ENCODE measurements at regions not wholly inside any gene's neighbourhood (a gene's known extent, or its start where the extent isn't known, plus 50 kb on each side); places are given as distances from the start of the nearest gene placed in this dataset.

- no peak for TF ChIP-seq MAX (IDR thresholded peaks at IDR 0.05)
- no peak for TF ChIP-seq EP300 (IDR thresholded peaks at IDR 0.05; ENCODE audit: borderline replicate concordance)
- no peak for TF ChIP-seq YY1 (IDR thresholded peaks at IDR 0.05; ENCODE audit: low read depth)
Measured at GRCh38 chr9:3157011-3157410, 313.1 kb upstream of the PUM3 start.
